CD8-positive, alpha-beta memory T cell (primary cell): ENCODE measurements at regions not wholly inside any gene's neighbourhood (a gene's known extent, or its start where the extent isn't known, plus 50 kb on each side); places are given as distances from the start of the nearest gene placed in this dataset.

ENCODE experiments used
- CTCF ChIA-PET: fragments of 350-600 bp; sonication (Branson Sonifier 250); formaldehyde crosslinking; loops from one replicate; lab custom pipeline; 2021; ENCODE audit warnings: antibody characterized with exemption; lab: Charles Lee
- POLR2A ChIA-PET: fragments of 350-600 bp; sonication (Branson Sonifier 250); formaldehyde crosslinking; loops from one replicate; lab custom pipeline; 2021; ENCODE audit warnings: antibody characterized with exemption; lab: Charles Lee
- DNase-seq, 5 donors: peaks; one replicate each; pipeline versions ENCODE4 v3.0.0 to v3.0.0-alpha.2; 2020 to 2022; ENCODE audit warnings: mixed read lengths in 1 of 5
- H3K27ac ChIP-seq: one replicate; pipeline ENCODE4 v1.7.0; 2013; ENCODE audit warnings: low read depth, mild to moderate bottlenecking, low read length, moderate library complexity
- H3K27me3 ChIP-seq: 2 replicates; pipeline ENCODE4 v1.7.0; 2013; ENCODE audit warnings: low read length, mild to moderate bottlenecking; ENCODE audit not compliant: insufficient read depth, poor library complexity, severe bottlenecking
- H3K36me3 ChIP-seq: 2 replicates; pipeline ENCODE4 v1.7.0; 2013; ENCODE audit warnings: mild to moderate bottlenecking, low read length, moderate library complexity; ENCODE audit not compliant: insufficient read depth
- H3K4me1 ChIP-seq: 2 replicates; pipeline ENCODE4 v1.7.0; 2013; ENCODE audit warnings: mild to moderate bottlenecking, low read length, moderate library complexity; ENCODE audit not compliant: insufficient read depth
- H3K4me3 ChIP-seq: 2 replicates; pipeline ENCODE4 v1.7.0; 2013; ENCODE audit warnings: mild to moderate bottlenecking, low read length
- H3K9me3 ChIP-seq: 2 replicates; pipeline ENCODE4 v1.7.0; 2013; ENCODE audit warnings: mild to moderate bottlenecking, low read length
- H3K27ac Mint-ChIP-seq, 8 donors: one replicate each; pipeline ENCODE4 v1.8.0; 2020 to 2021; ENCODE audit warnings: mixed read lengths in 8 of 8, mild to moderate bottlenecking in 6 of 8, inconsistent platforms in 3 of 8, moderate library complexity in 3 of 8
- H3K27me3 Mint-ChIP-seq, 2 donors: one replicate each; pipeline ENCODE4 v1.8.0; 2020 to 2021; ENCODE audit warnings: mixed read lengths in 2 of 2, mild to moderate bottlenecking in 1 of 2, moderate library complexity in 1 of 2
- H3K36me3 Mint-ChIP-seq, 3 donors: one replicate each; pipeline ENCODE4 v1.8.0; 2020 to 2021; ENCODE audit warnings: mixed read lengths in 3 of 3, inconsistent platforms in 1 of 3, mild to moderate bottlenecking in 1 of 3
- H3K4me1 Mint-ChIP-seq, 3 donors: one replicate each; pipeline ENCODE4 v1.8.0; 2020 to 2021; ENCODE audit warnings: mixed read lengths in 3 of 3, inconsistent platforms in 1 of 3, mild to moderate bottlenecking in 1 of 3
- H3K4me3 Mint-ChIP-seq, 7 donors: one replicate each; pipeline ENCODE4 v1.8.0; 2020 to 2021; ENCODE audit warnings: mixed read lengths in 7 of 7, mild to moderate bottlenecking in 6 of 7, moderate library complexity in 4 of 7, inconsistent platforms in 2 of 7
- H3K9me3 Mint-ChIP-seq, 5 donors: one replicate each; pipeline ENCODE4 v1.8.0; 2020 to 2022; ENCODE audit warnings: mixed read lengths in 5 of 5, mild to moderate bottlenecking in 3 of 5, moderate library complexity in 2 of 5, inconsistent platforms in 1 of 5

GRCh38 chr6:51526049-51526448 lies 561.4 kb downstream of the PKHD1 start:
- no peaks in the 10 kb centered on the region for H3K36me3 ChIP-seq
- ChIA-PET CTCF (no interaction called here), POLR2A (no interaction called here)
- H3K9me3 Mint-ChIP-seq, result peaks cover 3 to 16% (median 4%) of the 10 kb centered on the region in 5 donors
- H3K27me3 ChIP-seq, result no peaks in the 10 kb centered on the region
- H3K27ac ChIP-seq, result no peak overlapping the region
- no peak overlapping the region for H3K27ac Mint-ChIP-seq
- H3K4me1 Mint-ChIP-seq, result no peaks in the 10 kb centered on the region
- no peak overlapping the region for H3K4me3 Mint-ChIP-seq
- no peaks in the 10 kb centered on the region for H3K27me3 Mint-ChIP-seq
- no peaks in the 10 kb centered on the region for H3K9me3 ChIP-seq
- H3K36me3 Mint-ChIP-seq, result no peaks in the 10 kb centered on the region
- H3K4me3 ChIP-seq, result no peak overlapping the region
- no peaks in the 10 kb centered on the region for H3K4me1 ChIP-seq
- DNase-seq, result no peak

GRCh38 chr6:51526922-51527321 lies 560.5 kb downstream of the PKHD1 start:
- POLR2A ChIA-PET, result no interaction called here
- no peaks in the 10 kb centered on the region for H3K9me3 ChIP-seq
- H3K27ac ChIP-seq, result no peak overlapping the region
- Mint-ChIP-seq H3K27ac (no peak overlapping the region), H3K9me3 (peaks cover 0 to 12% (median 3%) of the 10 kb centered on the region in 5 donors), H3K27me3 (no peaks in the 10 kb centered on the region), H3K36me3 (no peaks in the 10 kb centered on the region), H3K4me3 (no peak overlapping the region), H3K4me1 (no peaks in the 10 kb centered on the region)
- CTCF ChIA-PET, result no interaction called here
- no peak for DNase-seq
- H3K27me3 ChIP-seq, result no peaks in the 10 kb centered on the region
- H3K36me3 ChIP-seq, result no peaks in the 10 kb centered on the region
- H3K4me3 ChIP-seq, result no peak overlapping the region
- H3K4me1 ChIP-seq, result no peaks in the 10 kb centered on the region

GRCh38 chr6:51528556-51528955 lies 558.9 kb downstream of the PKHD1 start:
- Histone ChIP-seq H3K27me3 (no peaks in the 10 kb centered on the region), H3K9me3 (no peaks in the 10 kb centered on the region), H3K36me3 (no peaks in the 10 kb centered on the region), H3K4me1 (no peaks in the 10 kb centered on the region), H3K27ac (no peak overlapping the region), H3K4me3 (no peak overlapping the region)
- no peaks in the 10 kb centered on the region for H3K36me3 Mint-ChIP-seq
- H3K4me3 Mint-ChIP-seq, result no peak overlapping the region
- peaks cover 0 to 12% (median 3%) of the 10 kb centered on the region in 5 donors for H3K9me3 Mint-ChIP-seq
- no peaks in the 10 kb centered on the region for H3K27me3 Mint-ChIP-seq
- ChIA-PET POLR2A (no interaction called here), CTCF (no interaction called here)
- H3K27ac Mint-ChIP-seq, result no peak overlapping the region
- H3K4me1 Mint-ChIP-seq, result no peaks in the 10 kb centered on the region
- no peak for DNase-seq

- Mint-ChIP-seq H3K4me1 (no peaks in the 10 kb centered on the region), H3K27ac (no peak overlapping the region), H3K4me3 (no peak overlapping the region), H3K9me3 (peaks cover 0 to 12% (median 5%) of the 10 kb centered on the region in 5 donors), H3K36me3 (no peaks in the 10 kb centered on the region), H3K27me3 (no peaks in the 10 kb centered on the region)
- DNase-seq, result no peak
- H3K4me1 ChIP-seq, result no peaks in the 10 kb centered on the region
- no peaks in the 10 kb centered on the region for H3K27me3 ChIP-seq
- POLR2A ChIA-PET, result no interaction called here
- H3K4me3 ChIP-seq, result no peak overlapping the region
- no peaks in the 10 kb centered on the region for H3K9me3 ChIP-seq
- CTCF ChIA-PET, result no interaction called here
- H3K36me3 ChIP-seq, result no peaks in the 10 kb centered on the region
- no peak overlapping the region for H3K27ac ChIP-seq
Measured at GRCh38 chr6:51529240-51529639, 558.2 kb downstream of the PKHD1 start.

GRCh38 chr6:51531623-51532022 lies 555.8 kb downstream of the PKHD1 start:
- Histone ChIP-seq H3K9me3 (no peaks in the 10 kb centered on the region), H3K4me1 (no peaks in the 10 kb centered on the region), H3K27ac (no peak overlapping the region), H3K36me3 (no peaks in the 10 kb centered on the region), H3K27me3 (no peaks in the 10 kb centered on the region), H3K4me3 (no peak overlapping the region)
- DNase-seq, result no peak
- H3K4me1 Mint-ChIP-seq, result no peaks in the 10 kb centered on the region
- H3K36me3 Mint-ChIP-seq, result no peaks in the 10 kb centered on the region
- H3K4me3 Mint-ChIP-seq, result no peak overlapping the region
- no peak overlapping the region for H3K27ac Mint-ChIP-seq
- ChIA-PET CTCF (no interaction called here), POLR2A (no interaction called here)
- H3K27me3 Mint-ChIP-seq, result no peaks in the 10 kb centered on the region
- peaks cover 0 to 12% (median 7%) of the 10 kb centered on the region in 5 donors for H3K9me3 Mint-ChIP-seq

GRCh38 chr6:51533962-51534361 lies 553.5 kb downstream of the PKHD1 start:
- Mint-ChIP-seq H3K36me3 (no peaks in the 10 kb centered on the region), H3K27me3 (no peaks in the 10 kb centered on the region), H3K4me1 (no peaks in the 10 kb centered on the region), H3K27ac (no peak overlapping the region), H3K9me3 (peaks cover 0 to 7% (median 5%) of the 10 kb centered on the region in 5 donors), H3K4me3 (no peak overlapping the region)
- H3K4me1 ChIP-seq, result no peaks in the 10 kb centered on the region
- no peaks in the 10 kb centered on the region for H3K36me3 ChIP-seq
- ChIA-PET POLR2A (no interaction called here), CTCF (no interaction called here)
- DNase-seq, result no peak
- H3K9me3 ChIP-seq, result no peaks in the 10 kb centered on the region
- no peak overlapping the region for H3K27ac ChIP-seq
- H3K27me3 ChIP-seq, result no peaks in the 10 kb centered on the region
- H3K4me3 ChIP-seq, result no peak overlapping the region

- no peak for DNase-seq
- Mint-ChIP-seq H3K27me3 (no peaks in the 10 kb centered on the region), H3K4me1 (no peaks in the 10 kb centered on the region), H3K27ac (no peak overlapping the region), H3K4me3 (no peak overlapping the region), H3K36me3 (no peaks in the 10 kb centered on the region), H3K9me3 (peaks cover 0 to 8% (median 4%) of the 10 kb centered on the region in 5 donors)
- Histone ChIP-seq H3K36me3 (no peaks in the 10 kb centered on the region), H3K27ac (no peak overlapping the region), H3K9me3 (no peaks in the 10 kb centered on the region), H3K4me1 (no peaks in the 10 kb centered on the region), H3K27me3 (no peaks in the 10 kb centered on the region), H3K4me3 (no peak overlapping the region)
- CTCF ChIA-PET, result no interaction called here
- POLR2A ChIA-PET, result no interaction called here
Measured at GRCh38 chr6:51535327-51535726, 552.1 kb downstream of the PKHD1 start.

GRCh38 chr6:51536728-51537127 lies 550.7 kb downstream of the PKHD1 start:
- no peak overlapping the region for H3K27ac Mint-ChIP-seq
- H3K27me3 Mint-ChIP-seq, result no peaks in the 10 kb centered on the region
- H3K4me3 Mint-ChIP-seq, result no peak overlapping the region
- no peak for DNase-seq
- no peaks in the 10 kb centered on the region for H3K4me1 Mint-ChIP-seq
- no peaks in the 10 kb centered on the region for H3K9me3 ChIP-seq
- H3K36me3 ChIP-seq, result no peaks in the 10 kb centered on the region
- H3K36me3 Mint-ChIP-seq, result no peaks in the 10 kb centered on the region
- H3K4me3 ChIP-seq, result no peak overlapping the region
- H3K4me1 ChIP-seq, result no peaks in the 10 kb centered on the region
- H3K9me3 Mint-ChIP-seq, result peaks cover 0 to 7% (median 4%) of the 10 kb centered on the region in 5 donors
- ChIA-PET POLR2A (no interaction called here), CTCF (no interaction called here)
- no peaks in the 10 kb centered on the region for H3K27me3 ChIP-seq
- H3K27ac ChIP-seq, result no peak overlapping the region

- Mint-ChIP-seq H3K27ac (no peak overlapping the region), H3K4me3 (no peak overlapping the region)
Measured at GRCh38 chr6:51541847-51542246, 545.6 kb downstream of the PKHD1 start.

More at GRCh38 chr6:51541847-51542246, 545.6 kb downstream of the PKHD1 start:
- Mint-ChIP-seq H3K9me3 (peaks cover 0 to 11% (median 2%) of the 10 kb centered on the region in 5 donors), H3K36me3 (no peaks in the 10 kb centered on the region), H3K4me1 (no peaks in the 10 kb centered on the region), H3K27me3 (peaks cover 0 to 2% of the 10 kb centered on the region in 2 donors)
- H3K27me3 ChIP-seq, result no peaks in the 10 kb centered on the region
- ChIA-PET CTCF (no interaction called here), POLR2A (no interaction called here)
- H3K9me3 ChIP-seq, result no peaks in the 10 kb centered on the region
- no peak for DNase-seq
- H3K27ac ChIP-seq, result no peak overlapping the region
- H3K4me3 ChIP-seq, result no peak overlapping the region
- no peaks in the 10 kb centered on the region for H3K36me3 ChIP-seq
- no peaks in the 10 kb centered on the region for H3K4me1 ChIP-seq
